HepG2 (cell line): ENCODE measurements at regions not wholly inside any gene's neighbourhood (a gene's known extent, or its start where the extent isn't known, plus 50 kb on each side); places are given as distances from the start of the nearest gene placed in this dataset.

Experiments used
- CTCF ChIP-seq: sonication (generic); formaldehyde crosslinking; IDR thresholded peaks from 2 replicates; pipeline ENCODE4 v1.5.0; 2020; ENCODE audit warnings: mild to moderate bottlenecking, missing genetic modification reagents, moderate library complexity
- EZH2 ChIP-seq: conservative IDR thresholded peaks from 2 replicates; pipeline ENCODE4 v1.6.1; 2012; ENCODE audit warnings: mild to moderate bottlenecking, low read depth, low read length, moderate library complexity
- ZNF713 ChIP-seq: sonication (generic); formaldehyde crosslinking; IDR thresholded peaks from 2 replicates; pipeline ENCODE4 v1.4.0; 2020; ENCODE audit warnings: mild to moderate bottlenecking, missing genetic modification reagents

GRCh38 chr2:181828122-181828705 is 63.3 kb upstream of the ITPRID2 start:
- TF ChIP-seq CTCF: no peak
- no peak for TF ChIP-seq ZNF713 (CRISPR knock-in tag)
- TF ChIP-seq EZH2: no peak
